Posterior vena cava (tissue), 2 donors: ENCODE measurements at regions not wholly inside any gene's neighbourhood (a gene's known extent, or its start where the extent isn't known, plus 50 kb on each side); places are given as distances from the start of the nearest gene placed in this dataset.

ENCODE experiments used
- DNase-seq: peaks from one replicate; pipeline ENCODE4 v3.0.0-alpha.2; 2020; ENCODE audit warnings: low spot score
- intact Hi-C, 2 donors: fragments of 100-400 bp; cut with DNase I; formaldehyde crosslinking; loops; one replicate each; pipeline versions ENCODE4 v1.14.1 to v1.14.2; 2022 to 2023
- donor health status: DM: yes; HTN: yes; CAD: no.
- donor health status: DM: yes; HTN: yes; CAD: no.

GRCh38 chr17:73861543-73861942 is 217.3 kb upstream of the SDK2 start:
- intact Hi-C loops: no loop called here
- DNase-seq: no peak

DNA sequence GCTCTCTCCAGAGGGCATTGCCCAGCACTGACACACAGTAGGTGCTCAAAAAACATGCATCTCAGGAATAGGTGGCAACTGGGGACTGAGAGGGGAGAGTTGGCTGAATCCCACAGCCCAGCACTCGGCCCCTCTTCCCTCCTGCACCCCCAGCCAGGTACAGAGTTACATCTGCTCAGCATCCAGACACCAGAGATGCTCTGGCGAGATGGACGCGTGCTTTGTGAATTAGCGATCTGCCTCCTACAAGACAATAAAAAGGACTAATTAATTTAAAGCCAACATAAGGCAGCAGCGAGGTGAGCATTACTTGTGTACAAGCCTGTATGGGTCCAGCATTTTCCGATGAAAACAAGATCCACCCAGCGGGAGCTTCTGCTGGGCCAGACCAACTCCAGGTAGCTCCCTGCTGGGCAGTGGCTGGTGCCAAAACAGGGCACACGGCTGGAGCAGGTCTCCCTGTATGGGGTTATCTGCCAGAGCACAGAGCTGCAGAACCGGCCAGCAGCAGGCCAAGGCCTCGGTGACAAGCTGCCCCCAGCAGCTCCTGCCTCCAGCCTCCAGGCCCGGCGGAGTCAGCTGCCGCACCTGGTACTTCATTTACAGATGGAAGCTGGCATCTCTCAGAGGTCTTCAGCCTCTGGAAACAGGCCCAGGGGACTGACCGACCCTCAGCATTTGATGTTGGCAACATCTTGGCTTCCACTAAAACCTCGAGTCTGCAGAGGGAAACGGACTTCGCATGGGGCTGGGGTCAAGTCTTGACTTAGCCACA is 219.7 kb upstream of the SDK2 start:
- DNase-seq: no peak
- intact Hi-C loops: no loop called here

DNA sequence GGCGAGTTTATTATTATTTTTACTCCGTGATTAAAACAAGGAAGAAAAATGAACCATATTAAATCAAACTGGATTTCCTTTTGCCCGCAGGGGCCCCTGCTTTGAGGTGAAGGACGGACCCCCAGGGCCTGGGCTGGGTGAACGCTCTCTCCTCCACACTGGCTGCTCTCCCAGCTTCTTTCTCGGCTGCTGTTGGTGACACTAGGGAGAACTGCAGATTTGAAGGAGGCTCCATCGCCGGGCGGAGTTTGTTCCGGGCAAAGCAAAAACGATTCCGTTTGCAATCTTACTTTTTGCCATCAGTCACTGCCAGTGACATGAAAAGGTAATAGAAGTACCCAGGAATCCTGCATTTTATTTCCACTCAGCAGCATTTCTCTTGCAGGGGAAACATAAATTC is 221.6 kb upstream of the SDK2 start:
- intact Hi-C loops: no loop called here
- no peak for DNase-seq

GRCh38 chr17:73867056-73867455 is 222.8 kb upstream of the SDK2 start:
- intact Hi-C loops: no loop called here
- DNase-seq: no peak

DNA sequence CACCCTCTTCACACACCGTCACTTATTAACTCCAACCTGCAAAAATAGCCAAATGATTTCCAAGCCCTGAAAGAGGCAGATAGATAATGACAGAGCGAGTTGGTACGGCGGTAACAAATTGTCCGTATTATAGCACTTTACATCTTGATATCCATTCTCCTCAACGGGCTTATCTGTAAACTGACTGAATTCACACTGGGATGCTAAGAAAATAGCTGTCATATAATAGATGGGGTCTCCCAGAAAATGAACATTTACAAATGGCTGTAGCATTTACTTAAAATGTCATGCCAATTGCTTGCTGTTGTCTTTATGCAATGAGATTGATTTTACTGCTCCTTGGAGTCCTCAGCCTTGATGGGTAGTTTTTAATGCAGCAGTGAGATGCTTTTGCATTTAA is 225.8 kb upstream of the SDK2 start:
- no peak for DNase-seq
- intact Hi-C loops: no loop called here

DNA sequence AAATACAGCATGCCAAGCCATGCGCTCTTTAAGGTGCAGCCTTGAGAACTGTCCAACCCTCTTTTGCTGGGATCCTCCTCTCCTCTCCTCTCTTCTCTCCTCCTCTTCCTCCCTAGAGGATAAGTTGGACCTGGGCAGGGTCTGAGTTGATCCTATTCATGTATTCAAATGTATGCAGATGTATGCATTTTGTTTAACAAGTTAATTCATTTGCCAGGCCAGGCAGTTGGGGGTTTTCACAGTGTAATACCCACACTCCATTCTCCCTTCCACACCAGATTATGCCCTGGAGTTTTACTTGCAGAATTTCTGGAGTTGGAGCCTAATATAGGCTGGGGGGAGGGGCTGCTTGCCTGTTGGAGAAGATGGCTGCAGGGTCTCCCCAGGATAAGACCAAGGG is 226.2 kb upstream of the SDK2 start:
- intact Hi-C loops: no loop called here
- DNase-seq: no peak

- intact Hi-C loops: no loop called here
- no peak for DNase-seq
These were observed 228.6 kb upstream of the SDK2 start for GRCh38 chr17:73872816-73873215.

GRCh38 chr17:73874008-73874720 is 229.9 kb upstream of the SDK2 start:
- intact Hi-C loops: no loop called here
- no peak for DNase-seq

- no peak for DNase-seq
- intact Hi-C loops: no loop called here
These were observed 231.1 kb upstream of the SDK2 start for GRCh38 chr17:73875346-73875745.

GRCh38 chr17:73877962-73878361 is 233.7 kb upstream of the SDK2 start:
- intact Hi-C loops: no loop called here
- no peak for DNase-seq

GRCh38 chr17:73878923-73879322 is 234.7 kb upstream of the SDK2 start:
- intact Hi-C loops: no loop called here
- no peak for DNase-seq

DNA sequence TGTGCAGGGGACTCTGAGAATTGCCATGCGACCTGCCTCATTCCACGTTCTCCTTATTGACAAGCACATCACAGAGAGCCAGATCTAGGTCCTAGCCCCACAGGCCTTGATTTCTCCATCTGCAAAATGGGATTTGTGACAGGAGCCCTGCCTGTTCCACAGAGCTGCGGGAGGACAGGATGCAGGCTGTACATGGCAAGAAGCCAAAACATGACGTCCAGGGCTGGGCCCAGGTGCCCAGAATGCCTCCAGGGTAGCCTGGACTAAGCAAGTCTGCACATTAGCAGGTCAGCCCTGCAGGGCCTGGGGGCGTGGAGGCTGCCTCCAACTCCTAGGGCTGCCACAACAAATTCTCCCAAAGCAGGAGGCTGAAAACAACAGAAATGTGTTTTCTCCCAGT is 235.7 kb upstream of the SDK2 start:
- no peak for DNase-seq
- intact Hi-C loops: loop anchor here in 1 of 2 donors (2.0 kb wide), 1 partner anchor 19 kb away; no protein-coding TSS in a partner anchor

- intact Hi-C loops: no loop called here
- DNase-seq: no peak
These were observed 238.3 kb upstream of the SDK2 start for GRCh38 chr17:73882590-73882989.

- intact Hi-C loops: no loop called here
These were observed 238.9 kb upstream of the SDK2 start for GRCh38 chr17:73883175-73883574.

GRCh38 chr17:73887739-73888138 is 243.5 kb upstream of the SDK2 start:
- intact Hi-C loops: no loop called here
- DNase-seq: no peak

More at GRCh38 chr17:73883175-73883574, 238.9 kb upstream of the SDK2 start:
- DNase-seq: no peak

- DNase-seq: no peak
- intact Hi-C loops: no loop called here
These were observed 244.6 kb upstream of the SDK2 start for GRCh38 chr17:73888862-73889261.

DNA sequence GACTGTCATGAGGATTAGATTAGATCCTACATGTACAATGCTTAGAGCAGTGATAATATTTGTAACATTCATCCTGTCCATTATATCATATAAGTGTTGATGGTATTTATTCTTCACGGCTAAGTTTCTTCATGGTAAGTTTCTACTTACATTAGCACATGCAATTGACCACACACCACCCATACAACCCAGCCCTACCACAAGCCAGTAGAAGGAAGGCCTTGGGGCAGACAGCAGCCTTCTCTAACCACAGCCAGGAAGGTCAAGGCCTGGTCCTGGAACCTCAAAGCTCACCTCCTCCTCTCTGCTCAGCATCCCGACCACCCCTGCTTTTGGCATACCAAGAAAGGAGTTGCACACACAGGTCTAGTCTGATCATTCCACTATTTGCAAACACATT is 245.2 kb upstream of the SDK2 start:
- no peak for DNase-seq
- intact Hi-C loops: no loop called here

DNA sequence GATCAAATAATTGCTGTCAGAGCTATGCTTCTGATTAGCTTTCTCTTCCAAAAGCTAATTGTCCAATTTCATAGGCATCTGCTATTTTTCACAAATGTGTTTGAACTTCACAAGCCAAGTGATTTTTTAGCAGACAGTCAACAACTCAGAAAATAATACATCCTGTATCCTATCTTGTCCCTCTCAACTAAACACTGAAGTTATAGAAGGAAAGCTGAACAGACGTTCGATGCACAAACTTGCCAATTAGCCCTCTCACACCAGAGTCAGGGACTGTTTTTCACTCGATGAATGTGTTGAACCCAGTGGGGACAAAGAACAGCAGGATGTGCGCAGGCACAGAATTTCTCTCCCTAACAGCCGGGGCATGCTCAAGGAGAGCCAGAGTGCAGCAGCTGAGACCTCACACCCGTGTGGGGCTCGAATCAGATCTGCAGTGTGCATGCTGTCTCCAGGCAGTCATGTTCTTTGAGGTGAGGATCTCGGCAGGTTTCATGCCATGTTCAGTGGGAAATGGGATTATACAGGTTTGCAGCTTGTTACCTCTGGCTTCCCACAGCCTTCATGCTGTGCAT is 246.7 kb upstream of the SDK2 start:
- intact Hi-C loops: no loop called here
- no peak for DNase-seq

DNA sequence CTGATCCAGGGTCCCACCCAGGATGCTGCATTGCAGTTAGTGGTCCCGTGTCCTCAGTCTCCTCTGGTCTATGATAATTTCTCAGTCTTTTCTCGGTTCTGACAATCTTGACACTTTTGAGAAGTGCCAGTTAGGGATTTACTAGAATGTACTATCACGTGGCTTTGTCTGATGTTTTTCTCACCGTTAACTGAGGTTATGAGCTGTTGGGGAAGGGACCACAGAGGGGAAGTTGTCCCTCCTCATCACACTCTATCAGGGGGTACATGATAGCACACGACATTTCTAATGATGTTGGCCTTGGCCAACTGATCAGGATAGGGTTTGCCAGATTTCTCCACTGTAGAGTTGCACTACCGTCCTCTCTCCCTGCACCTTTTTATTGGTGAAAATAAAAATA is 250.9 kb upstream of the SDK2 start:
- intact Hi-C loops: no loop called here
- no peak for DNase-seq

GRCh38 chr17:73896966-73897365 is 252.7 kb upstream of the SDK2 start:
- intact Hi-C loops: no loop called here

DNA sequence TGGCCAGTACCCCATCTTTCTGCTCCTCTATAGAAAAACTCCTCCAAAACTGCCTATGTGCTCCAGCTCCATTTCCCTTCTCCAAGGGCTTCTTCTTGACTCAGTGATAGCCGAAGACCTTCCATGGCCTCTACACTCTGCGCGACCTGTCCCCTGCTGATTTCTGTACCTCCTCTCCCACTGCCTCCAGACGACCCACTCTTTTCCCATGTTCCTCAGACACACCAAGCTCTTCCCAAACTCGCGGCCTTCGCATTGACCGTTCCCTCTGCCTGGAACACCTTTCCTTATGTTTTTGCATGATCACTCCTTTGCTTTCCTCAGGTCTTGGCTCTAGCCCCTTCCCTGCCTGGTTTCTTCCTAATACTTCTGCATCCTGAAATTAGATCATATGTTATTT is 255.6 kb upstream of the SDK2 start:
- DNase-seq: no peak
- intact Hi-C loops: loop anchor here in 1 of 2 donors (2.0 kb wide), 1 partner anchor 19 kb away; no protein-coding TSS in a partner anchor

More at GRCh38 chr17:73896966-73897365, 252.7 kb upstream of the SDK2 start:
- no peak for DNase-seq
